Activated CD8-positive, alpha-beta T cell treated with anti-CD3 and anti-CD28 coated beads, Interleukin-2, amount 10 ng/mL, durations not matched to agents 7 days and 5 days (primary cell): ENCODE measurements at regions not wholly inside any gene's neighbourhood (a gene's known extent, or its start where the extent isn't known, plus 50 kb on each side); places are given as distances from the start of the nearest gene placed in this dataset.
"Not testable (repeated sequence)": the region's sequence is repeated elsewhere in the genome, so short reads cannot be mapped to it uniquely, and the experiment has no call there.

Experiments used
- ATAC-seq: fragments of 150-1000 bp; cut with Tn5 transposase; one replicate; pipeline ENCODE4 v1.10.0; 2021; ENCODE audit warnings: moderate library complexity
- CTCF ChIA-PET: fragments of 350-600 bp; sonication (Branson Sonifier 250); formaldehyde crosslinking; loops from one replicate; lab custom pipeline; 2021; ENCODE audit warnings: antibody characterized with exemption; lab: Charles Lee
- POLR2A ChIA-PET: fragments of 350-600 bp; sonication (Branson Sonifier 250); formaldehyde crosslinking; loops from one replicate; lab custom pipeline; 2021; ENCODE audit warnings: antibody characterized with exemption; lab: Charles Lee
- DNase-seq: peaks from one replicate; pipeline ENCODE4 v3.0.0-alpha.2; 2020
- H3K27ac Mint-ChIP-seq: one replicate; pipeline ENCODE4 v1.8.0; 2021; ENCODE audit warnings: mild to moderate bottlenecking, mixed read lengths
- H3K27me3 Mint-ChIP-seq: one replicate; pipeline ENCODE4 v1.8.0; 2021; ENCODE audit warnings: low read depth, mixed read lengths
- H3K36me3 Mint-ChIP-seq: one replicate; pipeline ENCODE4 v1.8.0; 2021; ENCODE audit warnings: low read depth, mixed read lengths
- H3K4me1 Mint-ChIP-seq: one replicate; pipeline ENCODE4 v1.8.0; 2021; ENCODE audit warnings: low read depth, mixed read lengths
- H3K4me3 Mint-ChIP-seq: one replicate; pipeline ENCODE4 v1.8.0; 2021; ENCODE audit warnings: mild to moderate bottlenecking, mixed read lengths
- H3K9me3 Mint-ChIP-seq: one replicate; pipeline ENCODE4 v1.8.0; 2022; ENCODE audit warnings: mixed read lengths; ENCODE audit not compliant: insufficient read depth

- Mint-ChIP-seq H3K27ac (no peak overlapping the region), H3K27me3 (no peaks in the 10 kb centered on the region), H3K9me3 (peaks cover 32% of the 10 kb centered on the region), H3K36me3 (no peaks in the 10 kb centered on the region), H3K4me1 (no peaks in the 10 kb centered on the region), H3K4me3 (no peak overlapping the region)
- DNase-seq (no peak), ATAC-seq (no peak)
- ChIA-PET CTCF (no interaction called here), POLR2A (no interaction called here)
Measured at GRCh38 chr3:191648787-191649186, 187.8 kb downstream of the PYDC2 start.

GRCh38 chr3:191649626-191650025 is 188.7 kb downstream of the PYDC2 start:
- CTCF ChIA-PET: no interaction called here
- Mint-ChIP-seq H3K27me3 (no peaks in the 10 kb centered on the region), H3K27ac (no peak overlapping the region), H3K4me1 (no peaks in the 10 kb centered on the region), H3K4me3 (no peak overlapping the region), H3K9me3 (peaks cover 25% of the 10 kb centered on the region), H3K36me3 (no peaks in the 10 kb centered on the region)
- DNase-seq: no peak
- POLR2A ChIA-PET: no interaction called here
- no peak for ATAC-seq

GRCh38 chr3:191658781-191659419 is 197.9 kb downstream of the PYDC2 start:
- CTCF ChIA-PET, H3K36me3 Mint-ChIP-seq, H3K27me3 Mint-ChIP-seq, H3K27ac Mint-ChIP-seq, H3K4me1 Mint-ChIP-seq, DNase-seq, POLR2A ChIA-PET, H3K9me3 Mint-ChIP-seq, ATAC-seq, H3K4me3 Mint-ChIP-seq: not testable (repeated sequence)

- H3K9me3 Mint-ChIP-seq, CTCF ChIA-PET, H3K27me3 Mint-ChIP-seq, ATAC-seq, H3K4me1 Mint-ChIP-seq, H3K27ac Mint-ChIP-seq, DNase-seq, POLR2A ChIA-PET, H3K4me3 Mint-ChIP-seq, H3K36me3 Mint-ChIP-seq: not testable (repeated sequence)
Measured at GRCh38 chr3:191662150-191662549, 201.2 kb downstream of the PYDC2 start.

- DNase-seq (no peak), ATAC-seq (no peak)
- Mint-ChIP-seq H3K27ac (no peak overlapping the region), H3K27me3 (no peaks in the 10 kb centered on the region), H3K4me3 (no peak overlapping the region), H3K4me1 (no peaks in the 10 kb centered on the region), H3K9me3 (peaks cover 4% of the 10 kb centered on the region), H3K36me3 (no peaks in the 10 kb centered on the region)
- POLR2A ChIA-PET: no interaction called here
- CTCF ChIA-PET: no interaction called here
Measured at GRCh38 chr3:191680989-191681597, 220.1 kb downstream of the PYDC2 start.

GRCh38 chr3:191682961-191683360 is 222.0 kb downstream of the PYDC2 start:
- Mint-ChIP-seq H3K4me1 (no peaks in the 10 kb centered on the region), H3K27ac (no peak overlapping the region), H3K4me3 (no peak overlapping the region), H3K9me3 (peaks cover 4% of the 10 kb centered on the region), H3K36me3 (no peaks in the 10 kb centered on the region), H3K27me3 (no peaks in the 10 kb centered on the region)
- POLR2A ChIA-PET: no interaction called here
- no peak for DNase-seq
- ATAC-seq: no peak
- CTCF ChIA-PET: no interaction called here

GRCh38 chr3:191686626-191687025 is 225.7 kb downstream of the PYDC2 start:
- no peaks in the 10 kb centered on the region for H3K36me3 Mint-ChIP-seq
- ATAC-seq (no peak), DNase-seq (no peak)
- no peaks in the 10 kb centered on the region for H3K4me1 Mint-ChIP-seq
- no peaks in the 10 kb centered on the region for H3K27me3 Mint-ChIP-seq
- no peak overlapping the region for H3K27ac Mint-ChIP-seq
- no peak overlapping the region for H3K4me3 Mint-ChIP-seq
- ChIA-PET POLR2A (no interaction called here), CTCF (no interaction called here)
- peaks cover 4% of the 10 kb centered on the region for H3K9me3 Mint-ChIP-seq

GRCh38 chr3:191688756-191689433 is 227.9 kb downstream of the PYDC2 start:
- CTCF ChIA-PET: no interaction called here

GRCh38 chr3:191691184-191691583 is 230.2 kb downstream of the PYDC2 start:
- H3K4me1 Mint-ChIP-seq, H3K27me3 Mint-ChIP-seq: not testable (repeated sequence)

More at GRCh38 chr3:191688756-191689433, 227.9 kb downstream of the PYDC2 start:
- Mint-ChIP-seq H3K4me1 (no peaks in the 10 kb centered on the region), H3K4me3 (no peak overlapping the region), H3K9me3 (peaks cover 4% of the 10 kb centered on the region), H3K27ac (no peak overlapping the region), H3K27me3 (no peaks in the 10 kb centered on the region), H3K36me3 (no peaks in the 10 kb centered on the region)
- ATAC-seq (no peak), DNase-seq (no peak)
- POLR2A ChIA-PET: no interaction called here

GRCh38 chr3:191695131-191695814 is 234.3 kb downstream of the PYDC2 start:
- CTCF ChIA-PET: no interaction called here

More at GRCh38 chr3:191691184-191691583, 230.2 kb downstream of the PYDC2 start:
- H3K9me3 Mint-ChIP-seq, POLR2A ChIA-PET, H3K27ac Mint-ChIP-seq, H3K4me3 Mint-ChIP-seq, H3K36me3 Mint-ChIP-seq, DNase-seq, ATAC-seq, CTCF ChIA-PET: not testable (repeated sequence)

GRCh38 chr3:191695815-191696153 is 234.8 kb downstream of the PYDC2 start:
- ChIA-PET CTCF (no interaction called here), POLR2A (no interaction called here)
- ATAC-seq (no peak), DNase-seq (no peak)
- no peaks in the 10 kb centered on the region for H3K27me3 Mint-ChIP-seq
- H3K27ac Mint-ChIP-seq: no peak overlapping the region
- H3K4me1 Mint-ChIP-seq: no peaks in the 10 kb centered on the region
- H3K9me3 Mint-ChIP-seq: peaks cover under 1% of the 10 kb centered on the region
- no peaks in the 10 kb centered on the region for H3K36me3 Mint-ChIP-seq
- H3K4me3 Mint-ChIP-seq: no peak overlapping the region

More at GRCh38 chr3:191695131-191695814, 234.3 kb downstream of the PYDC2 start:
- POLR2A ChIA-PET: no interaction called here
- DNase-seq (no peak), ATAC-seq (no peak)
- Mint-ChIP-seq H3K27ac (no peak overlapping the region), H3K9me3 (no peaks in the 10 kb centered on the region), H3K36me3 (no peaks in the 10 kb centered on the region), H3K4me1 (no peaks in the 10 kb centered on the region), H3K4me3 (no peak overlapping the region), H3K27me3 (no peaks in the 10 kb centered on the region)

GRCh38 chr3:191696348-191696747 is 235.4 kb downstream of the PYDC2 start:
- DNase-seq (no peak), ATAC-seq (no peak)
- Mint-ChIP-seq H3K27me3 (no peaks in the 10 kb centered on the region), H3K9me3 (peaks cover 4% of the 10 kb centered on the region), H3K36me3 (no peaks in the 10 kb centered on the region), H3K4me3 (no peak overlapping the region), H3K4me1 (no peaks in the 10 kb centered on the region), H3K27ac (no peak overlapping the region)
- ChIA-PET POLR2A (no interaction called here), CTCF (no interaction called here)
